ENCODE measurements at regions not wholly inside any gene's neighbourhood (a gene's known extent, or its start where the extent isn't known, plus 50 kb on each side); places are given as distances from the start of the nearest gene placed in this dataset.

- TF ChIP-seq EZH2 (IDR thresholded peaks at IDR 0.05; ENCODE audit: insufficient read depth, poor library complexity, severe bottlenecking) (no peak), EZH2phosphoT487 (IDR thresholded peaks at IDR 0.05; ENCODE audit: insufficient read depth, low read depth) (no peak)
Observed at GRCh38 chr6:28765978-28766351, 157.8 kb downstream of the TRIM27 start.

Data from GM23248 (cell line).